Caco-2 (cell line): ENCODE measurements at regions not wholly inside any gene's neighbourhood (a gene's known extent, or its start where the extent isn't known, plus 50 kb on each side); places are given as distances from the start of the nearest gene placed in this dataset.

Source experiments
- BruUV-seq: library from RNA; stranded (reverse); fragments of 400-500 nt; replicated peaks from 2 replicates; lab custom pipeline; 2021; lab: Mats Ljungman, UMichigan
- CTCF ChIA-PET: fragments of 300-600 bp; sonication (Branson Sonifier 250); formaldehyde crosslinking; loops from one replicate; lab custom pipeline; 2022; ENCODE audit warnings: antibody characterized with exemption; lab: Charles Lee
- POLR2A ChIA-PET: fragments of 300-600 bp; sonication (Branson Sonifier 250); formaldehyde crosslinking; loops from one replicate; lab custom pipeline; 2022; ENCODE audit warnings: antibody characterized with exemption; lab: Charles Lee
- DNase-seq, 2 experiments: peaks; one replicate each; pipeline versions ENCODE4 v3.0.0 to v3.0.0-alpha.2; 2020 to 2022
- H3K27me3 ChIP-seq: replicated peaks from 2 replicates; pipeline ENCODE4 v1.6.0; 2011; ENCODE audit warnings: low read length; ENCODE audit not compliant: control insufficient read depth, insufficient read depth
- H3K36me3 ChIP-seq: 2 replicates; pipeline ENCODE4 v1.5.1; 2011; ENCODE audit warnings: low read length; ENCODE audit not compliant: control insufficient read depth, insufficient read depth
- H3K4me1 ChIP-seq: fragments of 250-450 bp; sonication (Bioruptor Pico); 2 replicates; pipeline ENCODE4 v1.5.1; 2020; ENCODE audit warnings: mild to moderate bottlenecking
- H3K4me3 ChIP-seq: 2 replicates; pipeline ENCODE4 v1.5.1; 2011; ENCODE audit warnings: low read depth, mild to moderate bottlenecking, control low read depth, low read length
- H3K9me3 ChIP-seq: fragments of 250-450 bp; sonication (Bioruptor Pico); 2 replicates; pipeline ENCODE4 v1.5.1; 2020; ENCODE audit warnings: mild to moderate bottlenecking, moderate library complexity
- H3K27ac Mint-ChIP-seq: one replicate; pipeline ENCODE4 v1.8.0; 2022; ENCODE audit warnings: mixed read lengths; ENCODE audit not compliant: unreplicated experiment
- H3K27me3 Mint-ChIP-seq: one replicate; pipeline ENCODE4 v1.8.0; 2022; ENCODE audit warnings: mixed read lengths; ENCODE audit not compliant: insufficient read depth, unreplicated experiment
- H3K36me3 Mint-ChIP-seq: one replicate; pipeline ENCODE4 v1.8.0; 2022; ENCODE audit warnings: mild to moderate bottlenecking, mixed read lengths; ENCODE audit not compliant: insufficient read depth, unreplicated experiment
- H3K4me1 Mint-ChIP-seq: one replicate; pipeline ENCODE4 v1.8.0; 2022; ENCODE audit warnings: low read depth, mixed read lengths; ENCODE audit not compliant: unreplicated experiment
- H3K4me3 Mint-ChIP-seq: one replicate; pipeline ENCODE4 v1.8.0; 2022; ENCODE audit warnings: mild to moderate bottlenecking, moderate library complexity, mixed read lengths; ENCODE audit not compliant: unreplicated experiment
- H3K9me3 Mint-ChIP-seq: one replicate; pipeline ENCODE4 v1.8.0; 2022; ENCODE audit warnings: mixed read lengths; ENCODE audit not compliant: unreplicated experiment
- CTCF ChIP-seq, 2 experiments: fragments of 200-600 bp in 1 of 2; IDR thresholded peaks; 1 replicate in 1 of 2; 2 replicates in 1 of 2; pipeline versions ENCODE4 v1.5.1 to v1.8.0; 2011 to 2022; ENCODE audit warnings: antibody characterized with exemption in 1 of 2, control low read depth in 1 of 2, inconsistent platforms in 1 of 2, low read depth in 1 of 2, low read length in 1 of 2, mild to moderate bottlenecking in 1 of 2, moderate library complexity in 1 of 2; ENCODE audit not compliant: insufficient read depth in 1 of 2, severe bottlenecking in 1 of 2, unreplicated experiment in 1 of 2
- intact Hi-C: fragments of 100-400 bp; cut with micrococcal nuclease; formaldehyde crosslinking; loops from one replicate; pipeline ENCODE4 v1.10.0; 2022; ENCODE audit not compliant: unreplicated experiment

GRCh38 chr1:31502253-31502652 lies 74.1 kb upstream of the TINAGL1 start:
- Mint-ChIP-seq H3K4me3 (no peak overlapping the region), H3K4me1 (no peaks in the 10 kb centered on the region), H3K9me3 (no peaks in the 10 kb centered on the region), H3K36me3 (no peaks in the 10 kb centered on the region), H3K27ac (no peak overlapping the region), H3K27me3 (no peaks in the 10 kb centered on the region)
- no peaks in the 10 kb centered on the region for H3K27me3 ChIP-seq
- ChIA-PET POLR2A (no interaction called here), CTCF (no interaction called here)
- no TSS peak for BruUV-seq
- no peaks in the 10 kb centered on the region for H3K9me3 ChIP-seq
- no peak for TF ChIP-seq CTCF (IDR thresholded peaks at IDR 0.05; ENCODE audit: insufficient read depth in 1 of 2, low read depth in 1 of 2, low read length in 1 of 2, severe bottlenecking in 1 of 2, unreplicated experiment in 1 of 2)
- H3K4me1 ChIP-seq, result no peaks in the 10 kb centered on the region
- intact Hi-C loops, result no loop called here
- no peak for DNase-seq
- H3K4me3 ChIP-seq, result no peak overlapping the region
- no peaks in the 10 kb centered on the region for H3K36me3 ChIP-seq

- H3K27me3 Mint-ChIP-seq, result no peaks in the 10 kb centered on the region
- Histone ChIP-seq H3K9me3 (no peaks in the 10 kb centered on the region), H3K4me1 (peaks cover 3% of the 10 kb centered on the region), H3K4me3 (no peak overlapping the region), H3K36me3 (no peaks in the 10 kb centered on the region), H3K27me3 (no peaks in the 10 kb centered on the region)
- no TSS peak for BruUV-seq
- intact Hi-C loops, result no loop called here
- ChIA-PET POLR2A (no interaction called here), CTCF (no interaction called here)
- H3K36me3 Mint-ChIP-seq, result no peaks in the 10 kb centered on the region
- H3K9me3 Mint-ChIP-seq, result no peaks in the 10 kb centered on the region
- no peak for TF ChIP-seq CTCF (IDR thresholded peaks at IDR 0.05; ENCODE audit: insufficient read depth in 1 of 2, low read depth in 1 of 2, low read length in 1 of 2, severe bottlenecking in 1 of 2, unreplicated experiment in 1 of 2)
- no peak overlapping the region for H3K4me3 Mint-ChIP-seq
- no peak overlapping the region for H3K27ac Mint-ChIP-seq
- peaks cover 2% of the 10 kb centered on the region for H3K4me1 Mint-ChIP-seq
- no peak for DNase-seq
Measured at GRCh38 chr1:31502926-31503511, 73.3 kb upstream of the TINAGL1 start.

GRCh38 chr1:31503570-31503969 lies 72.7 kb upstream of the TINAGL1 start:
- H3K27me3 Mint-ChIP-seq, result no peaks in the 10 kb centered on the region
- no peaks in the 10 kb centered on the region for H3K9me3 ChIP-seq
- H3K4me3 Mint-ChIP-seq, result no peak overlapping the region
- intact Hi-C loops, result no loop called here
- no peak overlapping the region for H3K4me3 ChIP-seq
- H3K4me1 Mint-ChIP-seq, result peaks cover 7% of the 10 kb centered on the region
- CTCF ChIA-PET, result no interaction called here
- no peaks in the 10 kb centered on the region for H3K9me3 Mint-ChIP-seq
- POLR2A ChIA-PET, result no interaction called here
- no TSS peak for BruUV-seq
- no peak for TF ChIP-seq CTCF (IDR thresholded peaks at IDR 0.05; ENCODE audit: insufficient read depth in 1 of 2, low read depth in 1 of 2, low read length in 1 of 2, severe bottlenecking in 1 of 2, unreplicated experiment in 1 of 2)
- H3K27ac Mint-ChIP-seq, result no peak overlapping the region
- peaks cover 9% of the 10 kb centered on the region for H3K4me1 ChIP-seq
- H3K36me3 Mint-ChIP-seq, result no peaks in the 10 kb centered on the region
- DNase-seq, result no peak
- H3K36me3 ChIP-seq, result no peaks in the 10 kb centered on the region
- no peaks in the 10 kb centered on the region for H3K27me3 ChIP-seq
